WTC11 (cell line): ENCODE measurements at regions not wholly inside any gene's neighbourhood (a gene's known extent, or its start where the extent isn't known, plus 50 kb on each side); places are given as distances from the start of the nearest gene placed in this dataset.
"Not testable (repeated sequence)": the region's sequence is repeated elsewhere in the genome, so short reads cannot be mapped to it uniquely, and the experiment has no call there.

Source experiments
- ATF2 ChIP-seq: sonication (generic); formaldehyde crosslinking; IDR thresholded peaks from 2 replicates; pipeline ENCODE4 v1.8.1; 2022; ENCODE audit warnings: low read depth, missing genetic modification reagents, borderline replicate concordance
- CBFB ChIP-seq: sonication (generic); formaldehyde crosslinking; IDR thresholded peaks from 2 replicates; pipeline ENCODE4 v1.8.1; 2022; ENCODE audit warnings: mild to moderate bottlenecking, low read depth, missing genetic modification reagents
- CTCF ChIP-seq: fragments of 200-600 bp; IDR thresholded peaks from 2 replicates; pipeline ENCODE4 v1.8.0; 2022; ENCODE audit warnings: antibody characterized with exemption
- E2F5 ChIP-seq: sonication (generic); formaldehyde crosslinking; IDR thresholded peaks from 2 replicates; pipeline ENCODE4 v1.8.1; 2022; ENCODE audit warnings: mild to moderate bottlenecking, moderate library complexity, missing genetic modification reagents
- ELF4 ChIP-seq: sonication (generic); formaldehyde crosslinking; IDR thresholded peaks from 2 replicates; pipeline ENCODE4 v1.8.1; 2022; ENCODE audit warnings: low read depth, mild to moderate bottlenecking, moderate library complexity, missing genetic modification reagents
- GRHL2 ChIP-seq: fragments of 250-450 bp; sonication (Bioruptor Pico); IDR thresholded peaks from 2 replicates; pipeline ENCODE4 v1.8.0; 2022; ENCODE audit warnings: mild to moderate bottlenecking, moderate library complexity; ENCODE audit not compliant: insufficient replicate concordance, severe bottlenecking
- JUN ChIP-seq: sonication (generic); formaldehyde crosslinking; IDR thresholded peaks from 2 replicates; pipeline ENCODE4 v1.8.0; 2023; ENCODE audit warnings: mild to moderate bottlenecking, missing genetic modification reagents
- NR3C1 ChIP-seq: sonication (generic); formaldehyde crosslinking; conservative IDR thresholded peaks from 2 replicates; pipeline ENCODE4 v1.8.1; 2023; ENCODE audit warnings: low read depth, mild to moderate bottlenecking, missing genetic modification reagents
- SP1 ChIP-seq: sonication (generic); formaldehyde crosslinking; conservative IDR thresholded peaks from 2 replicates; pipeline ENCODE4 v1.8.1; 2022; ENCODE audit warnings: missing genetic modification reagents
- TEAD4 ChIP-seq: sonication (generic); formaldehyde crosslinking; IDR thresholded peaks from 2 replicates; pipeline ENCODE4 v1.8.0; 2022; ENCODE audit warnings: mild to moderate bottlenecking, missing genetic modification reagents
- ZNF281 ChIP-seq: sonication (generic); formaldehyde crosslinking; IDR thresholded peaks from 2 replicates; pipeline ENCODE4 v1.8.0; 2023; ENCODE audit warnings: mild to moderate bottlenecking, missing genetic modification reagents
- ZNF317 ChIP-seq: sonication (generic); formaldehyde crosslinking; IDR thresholded peaks from 2 replicates; pipeline ENCODE4 v1.8.1; 2023; ENCODE audit warnings: low read depth, mild to moderate bottlenecking, moderate library complexity, missing genetic modification reagents, borderline replicate concordance

- TF ChIP-seq SP1 (CRISPR knock-in tag); ELF4 (CRISPR knock-in tag); E2F5 (CRISPR knock-in tag); CTCF; ATF2 (CRISPR knock-in tag); JUN (CRISPR knock-in tag); GRHL2 (CRISPR knock-in tag); ZNF281 (CRISPR knock-in tag); TEAD4 (CRISPR knock-in tag); CBFB (CRISPR knock-in tag); NR3C1 (CRISPR knock-in tag); ZNF317: not testable (repeated sequence)
Measured at GRCh38 chr2:8603356-8603755, 78.5 kb upstream of the ID2 start.
